HepG2 (cell line): ENCODE measurements at regions not wholly inside any gene's neighbourhood (a gene's known extent, or its start where the extent isn't known, plus 50 kb on each side); places are given as distances from the start of the nearest gene placed in this dataset.

ENCODE experiments used
- ATF7-NPFF ChIP-seq: sonication (generic); formaldehyde crosslinking; IDR thresholded peaks from 2 replicates; pipeline ENCODE4 v1.8.1; 2023; ENCODE audit warnings: mild to moderate bottlenecking, low read depth, missing genetic modification reagents, moderate library complexity
- BCLAF1 ChIP-seq: fragments of 450-650 bp; IDR thresholded peaks from 2 replicates; pipeline ENCODE4 v1.6.1; 2017; ENCODE audit warnings: mild to moderate bottlenecking
- FOXO1 ChIP-seq: sonication (generic); formaldehyde crosslinking; IDR thresholded peaks from 2 replicates; pipeline ENCODE4 v1.4.0; 2020; ENCODE audit warnings: missing genetic modification reagents
- HNRNPUL1 ChIP-seq: fragments of 200-400 bp; formaldehyde crosslinking; IDR thresholded peaks from 2 replicates; pipeline ENCODE4 v1.6.1; 2017; ENCODE audit warnings: low read depth, mild to moderate bottlenecking, low read length, moderate library complexity
- PRDM15 ChIP-seq: sonication (generic); formaldehyde crosslinking; IDR thresholded peaks from 2 replicates; pipeline ENCODE4 v1.4.0; 2020; ENCODE audit warnings: missing genetic modification reagents

DNA sequence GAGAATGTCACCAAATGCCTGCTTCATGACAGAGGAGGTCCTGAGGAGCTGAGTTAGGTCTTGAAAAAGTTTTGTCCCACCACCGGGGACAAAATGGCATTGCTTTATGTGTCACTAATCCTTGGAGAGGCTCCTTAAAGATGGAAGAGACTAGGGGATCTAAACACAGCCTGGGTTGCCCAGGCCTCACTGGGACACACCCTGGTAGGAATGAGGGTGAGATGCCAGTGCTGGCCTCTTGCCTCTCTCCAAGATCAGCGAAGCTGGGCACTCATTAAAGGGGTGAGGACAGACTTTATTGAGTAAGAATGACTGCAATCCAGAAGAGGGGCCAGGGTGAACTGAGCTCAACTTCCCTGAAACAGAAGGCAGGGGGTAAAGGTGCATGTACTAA is 58.5 kb upstream of the KLF13 start (continued):
- TF ChIP-seq BCLAF1 = no peak
- no peak for TF ChIP-seq PRDM15
- TF ChIP-seq FOXO1 (CRISPR knock-in tag) = no peak
- no peak for TF ChIP-seq HNRNPUL1
- no peak for TF ChIP-seq ATF7-NPFF (CRISPR knock-in tag)
- TF ChIP-seq, all 625 proteins: peak for 0
